CD4-positive, alpha-beta T cell (primary cell): ENCODE measurements at regions not wholly inside any gene's neighbourhood (a gene's known extent, or its start where the extent isn't known, plus 50 kb on each side); places are given as distances from the start of the nearest gene placed in this dataset.

Source experiments
- ATAC-seq: fragments of 200-7000 bp; cut with Tn5 transposase; one replicate; pipeline ENCODE4 v1.10.0; 2022; ENCODE audit warnings: mild to moderate bottlenecking; ENCODE audit not compliant: poor library complexity
- CTCF ChIA-PET: fragments of 350-600 bp; sonication (Branson Sonifier 250); formaldehyde crosslinking; loops from one replicate; lab custom pipeline; 2021; ENCODE audit warnings: antibody characterized with exemption, inconsistent platforms; lab: Charles Lee
- POLR2A ChIA-PET: fragments of 350-600 bp; sonication (Branson Sonifier 250); formaldehyde crosslinking; loops from one replicate; lab custom pipeline; 2021; ENCODE audit warnings: antibody characterized with exemption, inconsistent platforms; lab: Charles Lee
- DNase-seq, 14 experiments: peaks; one replicate each; pipeline ENCODE4 v3.0.0-alpha.2; 2013 to 2020; ENCODE audit warnings: mixed read lengths in 2 of 14
- H3K27ac ChIP-seq, 2 donors: one replicate each; pipeline versions ENCODE4 v1.5.1 to v1.7.0; 2013; ENCODE audit warnings: low read length in 2 of 2, low read depth in 1 of 2, mild to moderate bottlenecking in 1 of 2
- H3K27me3 ChIP-seq, 2 experiments: 1 replicate in 1 of 2; 2 replicates in 1 of 2; pipeline versions ENCODE4 v1.6.1 to v1.7.0; 2013; ENCODE audit warnings: low read length in 2 of 2, control low read depth in 1 of 2, mild to moderate bottlenecking in 1 of 2, moderate library complexity in 1 of 2; ENCODE audit not compliant: insufficient read depth in 2 of 2, control insufficient read depth in 1 of 2
- H3K36me3 ChIP-seq: one replicate; pipeline ENCODE4 v1.6.1; 2013; ENCODE audit warnings: low read length, control low read depth; ENCODE audit not compliant: insufficient read depth
- H3K4me1 ChIP-seq: one replicate; pipeline ENCODE4 v1.6.1; 2013; ENCODE audit warnings: low read length, control low read depth; ENCODE audit not compliant: insufficient read depth
- H3K4me3 ChIP-seq: one replicate; pipeline ENCODE4 v1.5.1; 2013; ENCODE audit warnings: mild to moderate bottlenecking, low read length, moderate library complexity
- H3K9me3 ChIP-seq, 2 experiments: 1 replicate in 1 of 2; 2 replicates in 1 of 2; pipeline versions ENCODE4 v1.6.1 to v1.7.0; 2013; ENCODE audit warnings: low read length in 2 of 2, mild to moderate bottlenecking in 2 of 2, control low read depth in 1 of 2, moderate library complexity in 1 of 2; ENCODE audit not compliant: control insufficient read depth in 1 of 2, insufficient read depth in 1 of 2
- H3K27ac Mint-ChIP-seq: one replicate; pipeline ENCODE4 v1.8.0; 2020; ENCODE audit warnings: mixed read lengths
- H3K27me3 Mint-ChIP-seq: one replicate; pipeline ENCODE4 v1.8.0; 2021; ENCODE audit warnings: mixed read lengths
- H3K36me3 Mint-ChIP-seq: one replicate; pipeline ENCODE4 v1.8.0; 2021; ENCODE audit warnings: low read depth, mixed read lengths
- H3K4me1 Mint-ChIP-seq: one replicate; pipeline ENCODE4 v1.8.0; 2021; ENCODE audit warnings: low read depth, mixed read lengths
- H3K4me3 Mint-ChIP-seq: one replicate; pipeline ENCODE4 v1.8.0; 2020; ENCODE audit warnings: mild to moderate bottlenecking, mixed read lengths
- H3K9me3 Mint-ChIP-seq: one replicate; pipeline ENCODE4 v1.8.0; 2020; ENCODE audit warnings: mixed read lengths
- CTCF ChIP-seq: fragments of 200-600 bp; IDR thresholded peaks from one replicate; pipeline ENCODE4 v1.8.0; 2022; ENCODE audit warnings: antibody characterized with exemption, mild to moderate bottlenecking
- intact Hi-C, 2 experiments: fragments of 100-400 bp; cut with DNase I in 1 of 2; cut with micrococcal nuclease in 1 of 2; formaldehyde crosslinking; loops; one replicate each; pipeline versions ENCODE4 v1.15.1 to v1.9.0; 2023 to 2025; cut with DNase I, micrococcal nuclease

- no peak for DNase-seq
- no peaks in the 10 kb centered on the region for H3K4me1 Mint-ChIP-seq
- no peaks in the 10 kb centered on the region for H3K36me3 Mint-ChIP-seq
- H3K27ac Mint-ChIP-seq: no peak overlapping the region
- Histone ChIP-seq H3K27me3 (no peaks in the 10 kb centered on the region), H3K9me3 (no peaks in the 10 kb centered on the region), H3K4me1 (no peaks in the 10 kb centered on the region), H3K4me3 (no peak overlapping the region), H3K27ac (no peak overlapping the region), H3K36me3 (no peaks in the 10 kb centered on the region)
- H3K9me3 Mint-ChIP-seq: peaks cover 4% of the 10 kb centered on the region
- ChIA-PET POLR2A (no interaction called here), CTCF (no interaction called here)
- no peak for ATAC-seq
- intact Hi-C loops: loop anchor here in 1 of 2 experiments (5.0 kb wide), 1 partner anchor 1299 kb away; no protein-coding TSS in a partner anchor
- no peaks in the 10 kb centered on the region for H3K27me3 Mint-ChIP-seq
- H3K4me3 Mint-ChIP-seq: no peak overlapping the region
- TF ChIP-seq CTCF: no peak
Measured at GRCh38 chr17:53941231-53941630, 118.5 kb downstream of the KIF2B start.

GRCh38 chr17:53942436-53942835 lies 119.7 kb downstream of the KIF2B start:
- no peak for TF ChIP-seq CTCF
- Histone ChIP-seq H3K9me3 (no peaks in the 10 kb centered on the region), H3K36me3 (no peaks in the 10 kb centered on the region), H3K4me1 (no peaks in the 10 kb centered on the region), H3K4me3 (no peak overlapping the region), H3K27ac (no peak overlapping the region), H3K27me3 (no peaks in the 10 kb centered on the region)
- ChIA-PET CTCF (no interaction called here), POLR2A (no interaction called here)
- ATAC-seq: no peak
- Mint-ChIP-seq H3K9me3 (peaks cover 4% of the 10 kb centered on the region), H3K36me3 (no peaks in the 10 kb centered on the region), H3K27ac (no peak overlapping the region), H3K27me3 (no peaks in the 10 kb centered on the region), H3K4me1 (no peaks in the 10 kb centered on the region), H3K4me3 (no peak overlapping the region)
- intact Hi-C loops: loop anchor here in 1 of 2 experiments (5.0 kb wide), 1 partner anchor 1300 kb away; no protein-coding TSS in a partner anchor
- DNase-seq: no peak

GRCh38 chr17:53942898-53943297 lies 120.2 kb downstream of the KIF2B start:
- ATAC-seq: no peak
- Histone ChIP-seq H3K4me3 (no peak overlapping the region), H3K36me3 (no peaks in the 10 kb centered on the region), H3K4me1 (no peaks in the 10 kb centered on the region), H3K27ac (no peak overlapping the region), H3K27me3 (no peaks in the 10 kb centered on the region), H3K9me3 (no peaks in the 10 kb centered on the region)
- no peak for TF ChIP-seq CTCF
- H3K27ac Mint-ChIP-seq: no peak overlapping the region
- intact Hi-C loops: loop anchor here in 1 of 2 experiments (5.0 kb wide), 1 partner anchor 1301 kb away; no protein-coding TSS in a partner anchor
- no peak for DNase-seq
- H3K9me3 Mint-ChIP-seq: peaks cover 4% of the 10 kb centered on the region
- ChIA-PET CTCF (no interaction called here), POLR2A (no interaction called here)
- no peak overlapping the region for H3K4me3 Mint-ChIP-seq
- no peaks in the 10 kb centered on the region for H3K27me3 Mint-ChIP-seq
- no peaks in the 10 kb centered on the region for H3K36me3 Mint-ChIP-seq
- no peaks in the 10 kb centered on the region for H3K4me1 Mint-ChIP-seq
